Hepatocyte (in vitro differentiated cells): ENCODE measurements at regions not wholly inside any gene's neighbourhood (a gene's known extent, or its start where the extent isn't known, plus 50 kb on each side); places are given as distances from the start of the nearest gene placed in this dataset.

Source experiments
- EZH2 ChIP-seq: fragments of 200-600 bp; sonication (generic); IDR thresholded peaks from 2 replicates; pipeline ENCODE4 v1.6.1; 2016; ENCODE audit warnings: antibody characterized with exemption, mild to moderate bottlenecking, borderline replicate concordance
- TF ChIP-seq, protein P1 (sequence below): fragments of 200-600 bp; sonication (generic); IDR thresholded peaks from 2 replicates; pipeline ENCODE4 v1.5.1; 2016; ENCODE audit warnings: antibody characterized with exemption, mild to moderate bottlenecking; ENCODE audit not compliant: poor library complexity

DNA sequence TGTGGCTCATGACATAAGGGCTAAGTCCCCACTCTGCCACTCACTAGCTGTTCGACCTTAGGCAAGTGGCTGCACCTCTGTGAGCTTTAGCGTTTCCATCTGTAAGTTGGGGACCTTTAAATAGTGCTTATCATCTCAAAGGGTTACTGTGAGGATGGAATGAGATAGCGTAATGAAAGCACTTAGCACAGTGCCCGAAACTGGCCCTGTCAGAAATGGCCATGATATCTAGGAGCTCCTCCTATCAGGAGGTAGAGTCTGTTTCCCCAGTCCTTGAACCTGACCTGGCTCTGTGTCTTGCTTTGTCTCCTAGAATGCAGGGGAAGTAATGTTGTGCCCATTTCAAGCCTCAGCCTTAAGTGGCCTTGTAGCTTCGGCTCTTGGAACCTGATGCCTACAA lies 211.0 kb downstream of the RBM19 start:
- TF ChIP-seq, protein P1, sequence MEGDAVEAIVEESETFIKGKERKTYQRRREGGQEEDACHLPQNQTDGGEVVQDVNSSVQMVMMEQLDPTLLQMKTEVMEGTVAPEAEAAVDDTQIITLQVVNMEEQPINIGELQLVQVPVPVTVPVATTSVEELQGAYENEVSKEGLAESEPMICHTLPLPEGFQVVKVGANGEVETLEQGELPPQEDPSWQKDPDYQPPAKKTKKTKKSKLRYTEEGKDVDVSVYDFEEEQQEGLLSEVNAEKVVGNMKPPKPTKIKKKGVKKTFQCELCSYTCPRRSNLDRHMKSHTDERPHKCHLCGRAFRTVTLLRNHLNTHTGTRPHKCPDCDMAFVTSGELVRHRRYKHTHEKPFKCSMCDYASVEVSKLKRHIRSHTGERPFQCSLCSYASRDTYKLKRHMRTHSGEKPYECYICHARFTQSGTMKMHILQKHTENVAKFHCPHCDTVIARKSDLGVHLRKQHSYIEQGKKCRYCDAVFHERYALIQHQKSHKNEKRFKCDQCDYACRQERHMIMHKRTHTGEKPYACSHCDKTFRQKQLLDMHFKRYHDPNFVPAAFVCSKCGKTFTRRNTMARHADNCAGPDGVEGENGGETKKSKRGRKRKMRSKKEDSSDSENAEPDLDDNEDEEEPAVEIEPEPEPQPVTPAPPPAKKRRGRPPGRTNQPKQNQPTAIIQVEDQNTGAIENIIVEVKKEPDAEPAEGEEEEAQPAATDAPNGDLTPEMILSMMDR = no peak
- TF ChIP-seq EZH2 = no peak
